Peyer's patch (tissue), 4 donors: ENCODE measurements at regions not wholly inside any gene's neighbourhood (a gene's known extent, or its start where the extent isn't known, plus 50 kb on each side); places are given as distances from the start of the nearest gene placed in this dataset.

ENCODE experiments used
- DNase-seq, 3 donors: peaks; one replicate each; pipeline ENCODE4 v3.0.0-alpha.2; 2017 to 2019
- H3K27ac ChIP-seq, 4 donors: fragments of 200-600 bp; sonication (generic); one replicate each; pipeline ENCODE4 v1.5.1; 2016 to 2019
- H3K27me3 ChIP-seq, 2 donors: fragments of 200-600 bp; sonication (generic); one replicate each; pipeline ENCODE4 v1.5.1; 2019
- H3K36me3 ChIP-seq, 3 donors: fragments of 200-600 bp; sonication (generic); one replicate each; pipeline ENCODE4 v1.5.1; 2016 to 2019
- H3K4me1 ChIP-seq, 4 donors: fragments of 200-600 bp; sonication (generic); one replicate each; pipeline ENCODE4 v1.5.1; 2016 to 2019
- H3K4me3 ChIP-seq, 4 donors: fragments of 200-600 bp; sonication (generic); 1 replicate in 3 of 4; 2 replicates in 1 of 4; pipeline ENCODE4 v1.5.1; 2016 to 2019; ENCODE audit warnings: mild to moderate bottlenecking in 1 of 4
- H3K9me3 ChIP-seq, 4 donors: fragments of 200-600 bp; sonication (generic); one replicate each; pipeline ENCODE4 v1.5.1; 2016 to 2019; ENCODE audit warnings: mild to moderate bottlenecking in 1 of 4
- POLR2A ChIP-seq, 2 donors: fragments of 450-650 bp; IDR thresholded peaks; one replicate each; pipeline ENCODE4 v1.5.1; 2017; ENCODE audit warnings: antibody characterized with exemption in 2 of 2, mild to moderate bottlenecking in 2 of 2, moderate library complexity in 2 of 2
- TF ChIP-seq, protein P1 (sequence below), 6 experiments: fragments of 450-650 bp in 4 of 6; fragments of 200-600 bp in 2 of 6; sonication (generic) in 1 of 6; IDR thresholded peaks; one replicate each; pipeline ENCODE4 v1.5.1; 2017 to 2019; ENCODE audit warnings: antibody characterized with exemption in 6 of 6, mild to moderate bottlenecking in 3 of 6, moderate library complexity in 1 of 6

DNA sequence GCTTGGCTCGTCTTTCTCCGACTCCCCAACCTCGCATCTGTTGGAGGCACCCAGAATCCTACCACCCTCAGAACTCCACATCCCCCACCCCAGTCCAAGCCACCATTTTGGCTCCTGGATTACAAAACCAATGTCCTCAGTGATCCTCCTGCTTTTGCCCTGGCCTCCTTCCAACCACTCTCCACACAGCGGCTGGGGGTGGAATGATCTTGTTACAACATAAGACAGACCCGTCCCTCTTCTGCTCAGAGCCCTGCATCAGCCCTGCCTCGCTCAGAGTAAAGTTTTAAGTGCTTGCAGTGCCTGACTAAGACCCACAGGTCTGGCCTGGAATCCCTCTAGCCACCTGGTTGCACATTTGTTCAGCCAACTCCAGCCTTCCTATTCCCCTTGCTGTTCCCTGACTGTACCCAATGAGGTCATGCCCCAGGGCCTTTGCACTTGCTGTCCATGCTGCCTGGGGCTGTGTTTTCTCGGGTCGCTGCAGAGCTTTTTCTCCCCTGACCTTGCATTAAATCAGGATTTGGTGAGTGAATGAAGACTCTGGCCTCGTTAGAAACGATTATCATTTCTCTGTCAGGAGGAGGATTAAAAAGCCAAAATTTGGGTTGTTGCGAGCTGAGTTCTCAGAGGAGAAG lies 67.3 kb downstream of the IGF2 start:
- DNase-seq, result no peak
- no peaks in the 10 kb centered on the region for H3K4me1 ChIP-seq

More for the DNA sequence above, 67.3 kb downstream of the IGF2 start:
- no peak for TF ChIP-seq POLR2A (IDR thresholded peaks at IDR 0.05)
- TF ChIP-seq, protein P1, sequence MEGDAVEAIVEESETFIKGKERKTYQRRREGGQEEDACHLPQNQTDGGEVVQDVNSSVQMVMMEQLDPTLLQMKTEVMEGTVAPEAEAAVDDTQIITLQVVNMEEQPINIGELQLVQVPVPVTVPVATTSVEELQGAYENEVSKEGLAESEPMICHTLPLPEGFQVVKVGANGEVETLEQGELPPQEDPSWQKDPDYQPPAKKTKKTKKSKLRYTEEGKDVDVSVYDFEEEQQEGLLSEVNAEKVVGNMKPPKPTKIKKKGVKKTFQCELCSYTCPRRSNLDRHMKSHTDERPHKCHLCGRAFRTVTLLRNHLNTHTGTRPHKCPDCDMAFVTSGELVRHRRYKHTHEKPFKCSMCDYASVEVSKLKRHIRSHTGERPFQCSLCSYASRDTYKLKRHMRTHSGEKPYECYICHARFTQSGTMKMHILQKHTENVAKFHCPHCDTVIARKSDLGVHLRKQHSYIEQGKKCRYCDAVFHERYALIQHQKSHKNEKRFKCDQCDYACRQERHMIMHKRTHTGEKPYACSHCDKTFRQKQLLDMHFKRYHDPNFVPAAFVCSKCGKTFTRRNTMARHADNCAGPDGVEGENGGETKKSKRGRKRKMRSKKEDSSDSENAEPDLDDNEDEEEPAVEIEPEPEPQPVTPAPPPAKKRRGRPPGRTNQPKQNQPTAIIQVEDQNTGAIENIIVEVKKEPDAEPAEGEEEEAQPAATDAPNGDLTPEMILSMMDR (IDR thresholded peaks at IDR 0.05), result no peak
- H3K4me3 ChIP-seq, result no peak overlapping the region
- H3K36me3 ChIP-seq, result no peaks in the 10 kb centered on the region
- no peak overlapping the region for H3K27ac ChIP-seq
- H3K9me3 ChIP-seq, result no peaks in the 10 kb centered on the region
- no peaks in the 10 kb centered on the region for H3K27me3 ChIP-seq
